Erythroblast (primary cell): ENCODE measurements at regions not wholly inside any gene's neighbourhood (a gene's known extent, or its start where the extent isn't known, plus 50 kb on each side); places are given as distances from the start of the nearest gene placed in this dataset.

Source experiments
- DNase-seq, 2 experiments: peaks; one replicate each; lab custom pipeline; 2025; lab: John Stamatoyannopoulos, UW
- GATA1 ChIP-seq: IDR thresholded peaks from 2 replicates; pipeline ENCODE4 v1.6.1; 2011; ENCODE audit warnings: low read depth, mild to moderate bottlenecking, control low read depth, low read length, moderate library complexity
- POLR2A ChIP-seq: IDR thresholded peaks from 2 replicates; pipeline ENCODE4 v1.6.1; 2011; ENCODE audit warnings: mild to moderate bottlenecking, low read length

DNA sequence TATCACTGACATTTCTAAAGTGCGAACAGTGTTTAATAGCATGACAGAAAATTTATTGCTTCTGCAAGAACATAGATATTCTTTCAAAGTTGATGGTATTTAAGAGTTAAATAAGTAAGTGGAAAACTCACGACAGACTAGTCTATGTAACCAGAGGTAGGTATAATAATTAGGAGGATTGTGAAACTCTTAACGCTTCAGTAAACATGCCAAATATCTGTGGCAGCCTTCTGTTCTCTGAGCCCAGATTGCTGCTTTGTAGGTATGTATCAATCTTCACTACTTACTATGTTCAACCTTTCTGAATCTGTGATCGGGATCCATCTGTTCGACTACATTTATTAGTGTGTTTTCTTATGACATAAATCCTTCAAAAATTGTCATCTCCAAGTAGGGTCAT is 53.6 kb upstream of the SPANXB1 start:
- TF ChIP-seq GATA1 (no peak), POLR2A (no peak)
- no peak for DNase-seq

DNA sequence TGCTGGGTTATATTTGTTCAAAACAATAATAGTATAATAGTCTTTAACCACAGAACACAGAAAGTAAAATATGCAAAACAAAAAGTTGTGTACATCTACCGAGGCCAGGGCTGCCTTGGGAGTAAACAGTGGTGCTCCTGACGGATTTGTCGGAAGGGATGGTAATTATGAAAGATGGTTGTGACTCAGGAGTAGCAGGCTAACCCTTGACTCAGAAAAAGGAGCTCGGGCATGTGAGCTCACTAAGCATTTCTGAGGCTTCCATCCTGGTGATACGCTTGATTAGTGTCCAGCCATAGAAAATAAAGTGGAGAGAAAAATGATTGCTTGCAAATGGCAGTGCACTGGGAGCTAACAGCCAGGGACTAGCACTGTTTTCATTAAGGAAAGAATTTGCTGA is 53.2 kb upstream of the SPANXB1 start:
- no peak for DNase-seq
- TF ChIP-seq GATA1 (no peak), POLR2A (no peak)
